Right lobe of liver (tissue), 4 donors: ENCODE measurements at regions not wholly inside any gene's neighbourhood (a gene's known extent, or its start where the extent isn't known, plus 50 kb on each side); places are given as distances from the start of the nearest gene placed in this dataset.

Source experiments
- POLR2A ChIP-seq: fragments of 450-650 bp; IDR thresholded peaks from one replicate; pipeline ENCODE4 v1.6.1; 2017; ENCODE audit warnings: antibody characterized with exemption, mild to moderate bottlenecking
- TF ChIP-seq, protein P1 (sequence below), 4 donors: fragments of 200-600 bp in 3 of 4; fragments of 450-650 bp in 1 of 4; IDR thresholded peaks; one replicate each; pipeline versions ENCODE4 v1.5.1 to v1.8.0; 2016 to 2022; ENCODE audit warnings: antibody characterized with exemption in 4 of 4, mild to moderate bottlenecking in 2 of 4
- donor health status: DM: no; HTN: no; CAD: no.
- donor health status: DM: no; HTN: no; CAD: no.
- donor health status: DM: no; HTN: yes; CAD: no.

GRCh38 chr5:23823521-23823920 lies 316.1 kb downstream of the PRDM9 start:
- TF ChIP-seq, protein P1, sequence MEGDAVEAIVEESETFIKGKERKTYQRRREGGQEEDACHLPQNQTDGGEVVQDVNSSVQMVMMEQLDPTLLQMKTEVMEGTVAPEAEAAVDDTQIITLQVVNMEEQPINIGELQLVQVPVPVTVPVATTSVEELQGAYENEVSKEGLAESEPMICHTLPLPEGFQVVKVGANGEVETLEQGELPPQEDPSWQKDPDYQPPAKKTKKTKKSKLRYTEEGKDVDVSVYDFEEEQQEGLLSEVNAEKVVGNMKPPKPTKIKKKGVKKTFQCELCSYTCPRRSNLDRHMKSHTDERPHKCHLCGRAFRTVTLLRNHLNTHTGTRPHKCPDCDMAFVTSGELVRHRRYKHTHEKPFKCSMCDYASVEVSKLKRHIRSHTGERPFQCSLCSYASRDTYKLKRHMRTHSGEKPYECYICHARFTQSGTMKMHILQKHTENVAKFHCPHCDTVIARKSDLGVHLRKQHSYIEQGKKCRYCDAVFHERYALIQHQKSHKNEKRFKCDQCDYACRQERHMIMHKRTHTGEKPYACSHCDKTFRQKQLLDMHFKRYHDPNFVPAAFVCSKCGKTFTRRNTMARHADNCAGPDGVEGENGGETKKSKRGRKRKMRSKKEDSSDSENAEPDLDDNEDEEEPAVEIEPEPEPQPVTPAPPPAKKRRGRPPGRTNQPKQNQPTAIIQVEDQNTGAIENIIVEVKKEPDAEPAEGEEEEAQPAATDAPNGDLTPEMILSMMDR (IDR thresholded peaks at IDR 0.05) = no peak
- TF ChIP-seq POLR2A = no peak
